ENCODE measurements at regions not wholly inside any gene's neighbourhood (a gene's known extent, or its start where the extent isn't known, plus 50 kb on each side); places are given as distances from the start of the nearest gene placed in this dataset.

DNA sequence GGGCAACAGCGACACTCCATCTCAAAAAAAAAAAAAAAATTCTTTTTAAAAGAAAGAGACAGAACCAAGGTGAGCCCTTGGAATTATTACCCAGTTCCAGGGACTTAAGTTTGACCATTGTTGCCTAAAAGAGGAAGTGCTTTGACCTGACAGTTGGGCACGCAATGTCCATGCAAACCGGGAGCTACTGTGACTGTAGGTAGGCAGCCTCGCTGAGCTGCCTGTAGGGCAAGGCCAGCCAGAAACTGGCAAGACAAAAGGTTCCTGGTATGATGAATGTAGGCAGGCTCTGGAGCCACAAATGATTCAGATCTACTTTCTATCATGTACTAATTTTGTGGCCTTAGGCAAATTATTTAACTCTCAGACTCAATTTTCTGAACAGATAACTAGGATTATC, 334.8 kb upstream of the ZNF462 start:
- no peaks in the 10 kb centered on the region for H3K79me2 ChIP-seq
- no peak overlapping the region for H3K27ac ChIP-seq
- no peak overlapping the region for H2AFZ ChIP-seq
- no peaks in the 10 kb centered on the region for H3K9me3 ChIP-seq (ENCODE audit: control insufficient read depth, low read length)
- H3K36me3 ChIP-seq (ENCODE audit: control insufficient read depth, insufficient read depth, low read length), result no peaks in the 10 kb centered on the region
- H3K9ac ChIP-seq, result no peak overlapping the region
- no peak overlapping the region for H3K4me3 ChIP-seq (ENCODE audit: low read depth, low read length)
- TF ChIP-seq, protein P1, sequence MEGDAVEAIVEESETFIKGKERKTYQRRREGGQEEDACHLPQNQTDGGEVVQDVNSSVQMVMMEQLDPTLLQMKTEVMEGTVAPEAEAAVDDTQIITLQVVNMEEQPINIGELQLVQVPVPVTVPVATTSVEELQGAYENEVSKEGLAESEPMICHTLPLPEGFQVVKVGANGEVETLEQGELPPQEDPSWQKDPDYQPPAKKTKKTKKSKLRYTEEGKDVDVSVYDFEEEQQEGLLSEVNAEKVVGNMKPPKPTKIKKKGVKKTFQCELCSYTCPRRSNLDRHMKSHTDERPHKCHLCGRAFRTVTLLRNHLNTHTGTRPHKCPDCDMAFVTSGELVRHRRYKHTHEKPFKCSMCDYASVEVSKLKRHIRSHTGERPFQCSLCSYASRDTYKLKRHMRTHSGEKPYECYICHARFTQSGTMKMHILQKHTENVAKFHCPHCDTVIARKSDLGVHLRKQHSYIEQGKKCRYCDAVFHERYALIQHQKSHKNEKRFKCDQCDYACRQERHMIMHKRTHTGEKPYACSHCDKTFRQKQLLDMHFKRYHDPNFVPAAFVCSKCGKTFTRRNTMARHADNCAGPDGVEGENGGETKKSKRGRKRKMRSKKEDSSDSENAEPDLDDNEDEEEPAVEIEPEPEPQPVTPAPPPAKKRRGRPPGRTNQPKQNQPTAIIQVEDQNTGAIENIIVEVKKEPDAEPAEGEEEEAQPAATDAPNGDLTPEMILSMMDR (IDR thresholded peaks at IDR 0.05), result no peak
- H3K4me2 ChIP-seq (ENCODE audit: low read length), result no peak overlapping the region
- no peaks in the 10 kb centered on the region for H3K27me3 ChIP-seq (ENCODE audit: control insufficient read depth, insufficient read depth, low read length)
- H3K4me1 ChIP-seq, result no peaks in the 10 kb centered on the region

DNA sequence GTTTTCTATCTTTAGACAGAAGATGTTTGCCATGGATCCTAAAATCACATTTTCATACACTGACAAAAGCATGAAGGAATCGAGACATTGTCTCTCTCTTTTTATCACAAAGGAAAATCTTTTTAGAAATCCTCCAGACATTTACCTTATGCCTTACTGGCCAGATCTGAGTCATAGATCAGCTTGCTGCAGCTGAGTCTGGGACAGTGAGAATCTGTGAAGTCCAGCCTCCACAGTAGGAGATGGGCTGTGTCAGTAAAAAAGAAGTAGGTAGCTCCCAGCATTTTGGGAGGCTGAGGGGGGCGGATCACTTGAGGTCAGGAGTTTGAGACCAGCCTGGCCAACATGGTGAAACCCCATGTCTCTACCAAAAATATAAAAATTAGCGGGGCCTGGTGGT, 333.4 kb upstream of the ZNF462 start:
- Histone ChIP-seq H3K9ac (no peak overlapping the region), H3K79me2 (no peaks in the 10 kb centered on the region), H3K9me3 (ENCODE audit: control insufficient read depth, low read length) (no peaks in the 10 kb centered on the region), H3K27ac (no peak overlapping the region), H2AFZ (no peak overlapping the region), H3K4me2 (ENCODE audit: low read length) (no peak overlapping the region), H3K27me3 (ENCODE audit: control insufficient read depth, insufficient read depth, low read length) (no peaks in the 10 kb centered on the region), H3K4me3 (ENCODE audit: low read depth, low read length) (no peak overlapping the region), H3K36me3 (ENCODE audit: control insufficient read depth, insufficient read depth, low read length) (no peaks in the 10 kb centered on the region), H3K4me1 (no peaks in the 10 kb centered on the region)
- TF ChIP-seq, protein P1 (IDR thresholded peaks at IDR 0.05), result no peak

DNA sequence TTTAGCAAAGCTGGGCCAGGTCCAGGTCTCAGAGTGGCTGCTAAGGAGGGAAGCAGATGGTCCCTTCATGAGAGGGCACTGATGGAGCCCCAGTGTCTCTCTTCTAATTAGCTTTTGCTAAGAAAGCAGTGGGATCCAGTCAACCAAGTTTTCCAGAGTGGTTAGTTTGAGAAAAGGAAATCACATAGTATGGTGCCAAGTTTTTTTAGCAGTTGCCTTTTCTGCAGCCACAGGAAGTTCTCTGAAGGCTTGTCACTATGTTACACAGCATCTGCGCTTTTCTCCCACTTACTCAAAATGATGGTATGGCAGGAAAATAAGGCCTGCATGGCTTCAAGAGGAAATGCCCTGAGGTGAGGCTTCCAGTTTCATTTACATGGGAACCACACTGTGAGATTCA, 331.5 kb upstream of the ZNF462 start:
- Histone ChIP-seq H3K27ac (no peak overlapping the region), H3K4me3 (ENCODE audit: low read depth, low read length) (no peak overlapping the region), H3K27me3 (ENCODE audit: control insufficient read depth, insufficient read depth, low read length) (no peaks in the 10 kb centered on the region), H3K4me2 (ENCODE audit: low read length) (no peak overlapping the region), H3K9ac (no peak overlapping the region), H3K36me3 (ENCODE audit: control insufficient read depth, insufficient read depth, low read length) (no peaks in the 10 kb centered on the region), H3K9me3 (ENCODE audit: control insufficient read depth, low read length) (no peaks in the 10 kb centered on the region), H3K4me1 (no peaks in the 10 kb centered on the region), H2AFZ (no peak overlapping the region), H3K79me2 (no peaks in the 10 kb centered on the region)
- TF ChIP-seq, protein P1 (IDR thresholded peaks at IDR 0.05), result no peak

DNA sequence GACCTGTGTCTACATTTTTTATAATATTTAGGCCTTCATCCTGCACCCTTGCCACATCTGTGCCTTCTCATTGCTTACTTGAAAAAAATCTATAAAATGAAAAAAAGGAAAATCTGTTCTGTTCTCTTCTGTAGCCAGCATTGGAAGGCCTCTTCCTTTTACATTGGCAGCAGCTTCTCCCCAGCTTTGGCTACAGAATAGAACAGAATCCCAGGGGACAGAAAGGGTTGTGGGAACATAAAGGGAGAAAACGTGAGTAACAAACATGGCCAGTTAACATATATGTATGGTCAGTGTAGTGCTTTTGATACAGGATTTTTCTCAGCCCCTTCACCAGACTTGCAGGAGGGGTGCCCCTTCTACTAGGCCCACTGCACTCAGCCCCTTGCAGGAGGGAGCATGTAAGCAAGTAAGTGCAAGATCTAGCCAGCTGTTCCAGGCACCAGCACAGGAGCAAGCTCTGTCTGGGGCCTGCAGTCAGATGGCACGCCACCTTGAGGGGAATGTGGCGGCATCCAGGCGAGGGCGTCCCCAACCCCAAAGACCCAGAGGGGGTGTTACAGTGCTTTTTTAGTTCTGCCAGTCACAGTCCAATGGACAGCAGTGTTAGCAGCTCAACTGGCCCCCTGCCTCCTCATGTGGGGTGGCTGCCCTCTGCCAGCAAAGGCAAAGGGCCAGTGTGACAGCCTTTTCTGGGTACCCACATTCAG, 330.5 kb upstream of the ZNF462 start:
- Histone ChIP-seq H3K4me3 (ENCODE audit: low read depth, low read length) (no peak overlapping the region), H2AFZ (no peak overlapping the region), H3K4me2 (ENCODE audit: low read length) (no peak overlapping the region), H3K27me3 (ENCODE audit: control insufficient read depth, insufficient read depth, low read length) (no peaks in the 10 kb centered on the region), H3K4me1 (no peaks in the 10 kb centered on the region), H3K79me2 (no peaks in the 10 kb centered on the region), H3K9ac (no peak overlapping the region), H3K9me3 (ENCODE audit: control insufficient read depth, low read length) (no peaks in the 10 kb centered on the region), H3K36me3 (ENCODE audit: control insufficient read depth, insufficient read depth, low read length) (no peaks in the 10 kb centered on the region), H3K27ac (no peak overlapping the region)
- TF ChIP-seq, protein P1 (IDR thresholded peaks at IDR 0.05), result no peak

DNA sequence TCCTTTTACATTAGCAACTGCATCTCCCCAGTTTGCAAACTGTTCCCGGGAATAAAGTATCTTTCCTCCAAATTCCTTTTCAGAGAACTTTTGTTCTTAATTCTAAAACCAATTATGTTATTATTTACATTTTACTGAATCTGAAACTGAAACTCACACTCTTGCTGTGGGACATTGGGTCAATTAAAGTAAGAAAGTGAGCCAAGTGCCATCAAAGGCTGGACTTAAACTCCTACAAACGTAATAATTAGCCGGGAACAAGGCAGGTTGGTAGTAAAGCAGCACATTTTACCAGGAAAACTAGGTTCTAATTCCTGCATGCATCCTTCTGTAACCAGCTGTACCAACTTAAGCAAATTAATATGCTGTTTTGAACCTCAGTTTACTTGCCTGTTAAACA, 328.2 kb upstream of the ZNF462 start:
- no peaks in the 10 kb centered on the region for H3K4me1 ChIP-seq
- H3K27me3 ChIP-seq (ENCODE audit: control insufficient read depth, insufficient read depth, low read length), result no peaks in the 10 kb centered on the region
- H3K9ac ChIP-seq, result no peak overlapping the region
- H3K4me3 ChIP-seq (ENCODE audit: low read depth, low read length), result no peak overlapping the region
- H3K27ac ChIP-seq, result no peak overlapping the region
- H3K36me3 ChIP-seq (ENCODE audit: control insufficient read depth, insufficient read depth, low read length), result no peaks in the 10 kb centered on the region
- TF ChIP-seq, protein P1 (IDR thresholded peaks at IDR 0.05), result no peak
- H3K79me2 ChIP-seq, result no peaks in the 10 kb centered on the region
- H3K9me3 ChIP-seq (ENCODE audit: control insufficient read depth, low read length), result no peaks in the 10 kb centered on the region
- no peak overlapping the region for H2AFZ ChIP-seq
- no peak overlapping the region for H3K4me2 ChIP-seq (ENCODE audit: low read length)

Data from parathyroid adenoma (tissue), 2 donors.